Hematopoietic multipotent progenitor cell treated with erythropoietin and hydrocortisone succinate and interleukin-3 and kit ligand, for 4 days (in vitro differentiated cells): ENCODE measurements at regions not wholly inside any gene's neighbourhood (a gene's known extent, or its start where the extent isn't known, plus 50 kb on each side); places are given as distances from the start of the nearest gene placed in this dataset.
"Not testable (repeated sequence)": the region's sequence is repeated elsewhere in the genome, so short reads cannot be mapped to it uniquely, and the experiment has no call there.

Experiments used
- DNase-seq: peaks from one replicate; pipeline ENCODE4 v3.0.0-alpha.2; 2015

DNA sequence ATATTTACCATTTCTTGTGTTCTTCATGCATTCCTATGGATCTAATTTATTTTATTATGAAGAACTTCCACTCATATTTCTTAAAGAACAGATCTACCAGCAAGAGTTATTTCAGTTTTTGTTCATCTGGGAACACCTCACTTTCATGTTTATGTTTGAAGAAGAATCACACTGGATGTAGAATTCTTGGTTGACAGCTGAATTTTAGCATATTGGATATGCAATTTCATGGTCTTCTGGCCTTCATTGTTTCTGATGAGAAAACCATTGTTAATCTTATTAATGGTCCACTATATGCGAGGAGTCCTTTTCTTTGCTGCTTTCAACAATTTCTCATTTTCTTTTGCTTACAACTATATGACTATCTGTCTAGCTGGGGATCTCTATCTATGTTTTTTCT lies 189.2 kb downstream of the UXS1 start:
- DNase-seq: no peak

DNA sequence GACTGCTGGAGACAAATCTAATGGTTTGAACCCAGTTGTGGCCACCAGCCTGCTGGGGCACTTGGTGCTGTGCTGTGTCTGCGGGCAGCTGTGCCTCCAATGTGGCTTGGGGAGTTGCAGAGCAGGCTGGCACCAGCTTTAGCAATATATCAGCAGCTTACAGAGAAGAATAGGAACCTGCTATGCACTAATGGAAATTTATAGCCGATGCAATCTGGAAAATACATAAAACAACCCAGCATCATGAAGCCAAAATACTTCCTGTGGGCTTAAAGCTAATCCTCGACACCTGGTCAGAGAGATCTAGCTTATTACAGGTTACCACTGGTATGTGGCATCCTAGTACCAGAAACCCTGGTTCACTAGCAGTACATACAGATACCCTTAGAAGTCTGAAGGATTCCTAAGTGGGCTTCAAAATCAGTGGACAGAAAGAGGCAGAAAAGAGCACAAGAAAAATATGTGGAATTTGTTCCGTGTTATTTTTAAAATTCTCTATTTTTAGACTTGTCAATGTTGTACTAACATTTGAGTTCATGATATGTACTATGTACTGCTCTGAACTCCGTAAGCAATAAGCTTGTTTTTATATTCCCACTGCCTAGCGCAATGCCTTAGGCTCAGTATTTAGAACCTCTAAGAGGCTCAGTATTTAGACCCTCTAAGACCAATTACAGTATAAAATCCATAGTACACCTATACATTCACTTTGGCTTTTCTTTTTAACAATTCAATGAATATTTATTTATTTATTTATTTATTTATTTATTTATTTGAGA lies 194.7 kb downstream of the UXS1 start:
- no peak for DNase-seq

DNA sequence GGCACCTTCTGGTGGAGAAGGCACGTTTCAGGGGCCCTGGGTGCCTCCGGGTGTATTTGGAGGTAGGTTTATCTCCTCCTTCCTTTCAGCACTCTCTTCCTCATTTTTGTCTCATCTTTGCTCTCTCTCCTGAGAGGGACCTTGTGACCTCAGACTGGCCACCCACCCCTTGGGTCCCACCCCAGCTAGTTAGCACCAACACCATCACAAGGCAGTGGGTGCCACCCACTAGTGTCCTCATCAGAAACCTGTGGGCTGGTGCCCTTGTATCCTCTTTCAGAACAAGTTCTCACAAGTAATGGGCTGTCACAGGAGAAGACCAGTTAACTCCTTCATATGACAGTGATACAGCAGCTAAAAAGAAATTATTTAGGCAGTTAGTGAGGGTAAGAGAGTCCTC lies 196.4 kb downstream of the UXS1 start:
- DNase-seq: no peak

DNA sequence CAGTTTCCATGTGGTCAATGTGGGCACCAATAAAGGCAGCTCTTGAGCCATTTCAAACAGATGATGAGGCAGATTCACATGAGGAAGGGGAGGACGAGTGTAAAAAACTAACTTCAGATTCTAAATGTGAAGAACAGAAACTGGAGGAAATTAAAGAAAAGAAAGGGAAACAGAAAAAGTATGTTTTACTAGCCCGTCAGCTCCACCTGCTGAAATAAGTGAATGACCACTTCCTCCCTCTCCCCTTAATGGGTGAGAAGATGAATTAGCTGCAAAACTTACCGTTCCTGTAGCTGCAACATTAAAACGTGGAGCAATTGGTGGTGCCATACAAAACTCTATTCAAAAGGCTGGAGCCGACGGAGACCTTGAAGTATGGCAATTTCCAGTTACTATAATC lies 203.5 kb downstream of the UXS1 start:
- DNase-seq: no peak

DNA sequence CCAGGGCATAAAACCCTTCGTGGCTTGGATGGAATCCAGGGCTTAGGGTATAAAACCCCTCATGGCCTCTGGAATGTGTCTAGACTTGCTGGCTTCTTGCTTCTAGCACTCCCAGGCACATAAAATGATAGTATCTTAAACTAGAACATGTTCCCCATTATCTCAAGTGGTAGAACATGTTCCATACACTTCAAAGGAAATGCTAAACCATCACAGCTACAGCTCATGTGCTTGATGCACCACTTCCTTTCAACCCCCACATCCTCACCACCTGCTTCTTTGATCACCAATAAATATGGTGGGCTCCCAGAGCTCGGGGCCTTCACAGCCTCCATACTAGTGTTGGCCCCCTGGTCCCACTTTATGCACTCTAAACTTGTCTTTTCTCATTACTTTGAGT lies 204.3 kb downstream of the UXS1 start:
- DNase-seq: not testable (repeated sequence)

DNA sequence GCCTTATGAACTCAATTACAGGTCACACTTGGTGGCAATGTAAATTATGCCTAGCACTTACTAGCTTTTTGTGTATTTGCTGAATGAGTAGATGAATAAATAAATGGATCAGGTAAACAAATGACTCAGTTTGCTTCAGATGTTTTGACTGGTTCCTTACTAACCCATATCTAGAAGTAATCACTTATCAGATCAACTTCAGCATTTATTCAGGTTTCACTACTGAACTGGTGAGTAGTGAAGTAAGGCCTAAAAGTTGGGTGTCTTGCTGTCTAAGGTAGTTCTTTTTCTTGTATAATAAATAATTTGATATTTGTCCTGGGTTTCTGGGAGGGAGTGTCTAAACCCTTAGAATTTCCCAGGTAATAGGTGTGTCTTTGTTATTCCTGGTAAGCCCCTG lies 205.0 kb downstream of the UXS1 start:
- no peak for DNase-seq

DNA sequence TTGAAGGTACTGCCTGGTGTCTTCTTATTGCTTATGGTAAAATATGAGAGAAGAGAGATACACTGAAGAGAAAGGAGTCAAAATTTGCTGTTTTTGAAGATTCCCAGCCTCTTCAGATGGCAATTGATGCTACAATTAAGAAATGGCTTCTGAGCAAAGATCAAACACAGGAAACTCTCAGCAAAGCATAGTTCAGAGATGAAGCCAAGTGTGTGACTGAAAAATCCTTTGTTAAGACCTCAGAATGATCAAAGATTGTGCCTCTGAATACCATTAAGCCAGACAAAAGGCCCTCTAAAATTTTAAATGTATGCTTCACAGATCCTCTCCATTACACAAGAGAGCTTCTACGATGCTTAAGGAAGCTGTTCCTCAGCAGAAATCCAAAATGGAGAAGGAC lies 216.3 kb downstream of the UXS1 start:
- no peak for DNase-seq

DNA sequence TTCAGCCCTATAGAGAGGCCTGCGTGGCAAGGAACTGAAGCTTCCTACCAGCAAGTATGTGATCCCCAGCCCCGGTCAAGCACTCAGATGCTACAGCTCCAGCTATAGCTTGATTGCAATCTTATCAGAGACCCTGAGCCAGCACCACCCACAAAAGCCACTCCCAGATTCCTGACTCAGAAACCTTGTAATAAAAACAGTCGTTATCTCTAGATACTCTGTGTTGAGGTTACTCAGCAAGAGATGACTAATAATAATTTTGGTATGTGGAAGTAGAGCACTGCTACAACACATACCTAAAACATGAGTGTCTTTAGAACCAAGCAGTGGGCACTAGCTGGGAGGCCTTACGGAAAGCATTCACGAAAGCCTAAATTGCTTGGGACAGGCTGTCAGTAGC lies 216.9 kb downstream of the UXS1 start:
- DNase-seq: peak; percentile 24

DNA sequence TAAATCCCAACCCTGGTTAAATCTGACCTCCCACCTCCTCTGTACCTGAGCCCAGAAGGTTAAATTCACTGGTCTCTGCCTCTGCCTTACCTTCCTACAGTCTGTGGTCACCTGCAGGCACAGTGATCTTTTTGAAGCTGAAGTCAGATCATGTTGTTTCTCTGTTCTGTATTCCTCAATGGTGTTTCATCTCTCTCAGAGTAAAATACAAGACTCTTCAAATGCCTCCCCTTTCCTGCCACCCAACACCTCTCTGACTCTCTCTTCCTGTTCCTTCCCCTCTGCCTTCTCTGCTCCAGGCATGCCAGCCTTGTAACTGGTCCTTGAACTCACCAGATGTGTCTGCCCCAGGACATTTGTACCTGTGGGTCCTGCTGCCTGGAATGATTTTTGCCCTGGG lies 219.3 kb downstream of the UXS1 start:
- no peak for DNase-seq

DNA sequence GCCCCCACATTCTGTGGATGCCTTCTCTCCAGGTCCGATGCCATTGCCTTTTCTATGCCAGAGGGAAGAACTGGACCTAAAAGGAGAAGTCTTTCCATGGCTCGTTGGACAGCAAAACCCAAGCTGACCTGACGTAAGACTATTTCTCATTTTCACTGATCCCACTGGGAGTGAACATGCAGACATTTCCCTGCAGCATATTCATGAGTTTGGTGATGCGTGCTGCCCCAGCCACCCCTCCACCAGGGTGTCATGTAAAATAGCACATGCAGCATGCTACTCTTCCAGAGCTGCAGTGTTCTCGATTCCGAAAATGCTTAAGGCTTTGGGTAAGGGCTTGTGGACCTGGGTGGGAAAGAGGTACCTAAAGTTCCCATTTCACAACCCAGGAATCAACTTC lies 221.2 kb downstream of the UXS1 start:
- DNase-seq: no peak

DNA sequence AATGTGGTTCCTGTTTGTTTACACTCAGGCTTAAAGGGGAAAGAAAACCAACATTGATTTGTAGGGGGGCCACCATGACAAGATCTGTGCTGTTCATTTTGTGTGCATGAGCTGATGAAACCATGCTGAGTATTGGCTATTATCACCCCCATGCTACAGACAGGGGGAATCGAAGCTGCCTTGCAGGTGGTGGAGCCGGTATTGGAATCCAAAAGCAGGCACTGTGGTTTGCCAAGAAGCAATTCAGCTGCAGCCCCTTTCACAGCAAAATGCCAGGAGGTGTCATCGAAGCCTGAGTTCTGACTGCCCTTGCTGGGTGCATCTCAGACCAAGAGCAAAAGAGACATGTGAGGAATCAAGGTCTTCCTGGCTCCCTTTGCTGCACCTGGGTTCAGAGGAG lies 221.9 kb downstream of the UXS1 start:
- DNase-seq: no peak

DNA sequence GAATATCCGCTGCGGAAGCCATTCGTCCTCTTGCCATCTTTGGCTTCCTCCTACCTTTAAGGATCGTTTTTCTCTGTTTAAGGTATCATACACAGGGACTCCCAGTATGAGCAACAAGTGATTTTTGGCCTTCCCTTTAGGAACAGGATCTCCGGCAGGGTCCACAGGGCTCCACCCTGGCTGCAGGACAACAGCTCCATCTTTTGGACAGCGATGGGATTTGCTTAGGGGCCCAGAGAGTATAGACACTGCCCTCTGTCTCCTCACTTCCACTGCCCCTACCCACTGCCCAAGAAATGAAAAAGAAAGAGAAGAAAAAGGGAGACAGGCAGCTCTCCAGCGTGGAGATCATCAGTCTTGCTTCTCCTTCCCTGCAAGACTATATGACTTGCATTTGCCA lies 224.5 kb downstream of the UXS1 start:
- peak; percentile 25 for DNase-seq

DNA sequence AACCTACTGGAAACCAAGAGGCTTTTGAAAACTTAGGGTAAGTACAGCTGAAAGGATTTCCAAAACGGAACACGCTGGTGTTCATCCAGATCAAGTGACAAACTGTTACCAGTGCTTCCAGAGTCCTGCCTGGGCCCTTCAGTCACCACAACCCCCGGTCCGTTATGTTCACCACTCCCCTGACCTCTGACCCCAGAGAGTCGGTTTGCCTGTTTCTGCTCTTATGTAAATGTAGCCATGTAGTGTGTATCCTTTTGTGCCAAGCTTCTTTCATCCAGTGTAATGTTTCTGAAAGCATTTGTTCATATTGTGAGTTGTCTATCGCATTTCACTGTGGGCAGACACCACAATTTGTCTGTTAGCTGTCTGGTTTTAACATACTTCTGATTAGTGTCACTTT lies 217.5 kb downstream of the NCK2 start:
- DNase-seq: no peak

DNA sequence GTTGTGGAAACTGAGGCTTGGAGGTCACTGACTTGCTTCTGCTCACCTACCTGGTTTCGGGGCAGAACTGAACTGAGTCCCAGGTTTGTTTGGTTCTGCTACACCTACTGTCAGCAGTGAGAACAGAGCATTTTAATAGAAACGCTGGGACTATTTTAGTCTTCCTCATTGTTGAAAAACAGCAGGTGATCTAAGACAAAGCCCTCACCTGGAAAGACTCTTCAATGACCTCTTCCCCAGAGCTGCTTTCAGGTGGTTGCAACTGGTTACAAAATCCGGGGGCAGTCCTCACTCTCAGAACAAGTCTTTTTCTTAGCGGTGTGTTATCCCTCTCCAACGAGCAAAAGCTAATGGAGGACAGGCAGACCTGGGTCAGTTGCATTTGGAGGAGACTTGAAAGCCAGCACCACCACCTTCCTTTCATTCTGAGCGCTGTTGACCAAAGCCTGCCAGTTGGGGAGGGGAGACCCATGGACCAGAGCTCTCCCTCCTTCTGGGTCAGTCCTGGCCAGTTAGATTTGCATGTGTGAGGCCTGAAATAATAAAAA lies 217.0 kb downstream of the NCK2 start:
- DNase-seq: no peak

DNA sequence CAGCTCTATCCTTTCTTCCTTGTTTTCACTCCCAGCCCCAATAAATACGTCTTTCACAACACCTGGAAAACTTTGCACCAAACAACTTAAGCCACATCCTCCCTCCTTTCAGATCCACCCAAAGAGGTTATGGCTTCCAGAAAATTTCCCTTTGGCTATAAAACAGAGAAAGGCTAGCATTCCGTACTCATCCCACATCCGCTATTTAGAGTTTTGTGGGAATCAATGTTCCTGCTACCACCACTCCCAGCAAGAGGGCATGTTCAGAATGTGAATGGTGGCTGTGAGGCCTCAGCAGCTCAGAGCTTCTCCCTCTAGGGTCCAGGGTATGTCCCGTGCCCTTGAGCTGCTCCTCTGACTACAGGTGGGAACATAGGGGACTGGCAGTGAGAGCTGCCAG lies 214.6 kb downstream of the NCK2 start:
- DNase-seq: no peak

DNA sequence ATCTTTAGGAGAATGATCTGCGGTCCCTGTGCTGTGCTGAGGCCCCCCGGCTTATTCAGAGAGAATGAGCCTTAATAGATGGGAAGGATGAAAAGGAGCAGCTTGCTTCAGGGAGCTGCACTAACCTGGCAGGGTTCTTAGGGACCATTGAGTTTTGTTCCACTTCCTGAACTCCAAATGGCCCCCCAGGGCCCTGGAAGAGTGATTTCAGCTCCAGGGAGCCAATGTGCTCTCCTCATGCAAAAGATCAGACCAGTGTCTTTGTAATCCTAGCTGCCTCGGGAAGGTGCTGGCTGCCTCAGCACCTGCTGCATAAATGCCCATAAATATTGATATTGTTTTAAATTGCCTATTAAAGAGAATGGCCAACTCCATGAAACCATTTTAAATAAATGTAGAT lies 210.2 kb downstream of the NCK2 start:
- DNase-seq: no peak

DNA sequence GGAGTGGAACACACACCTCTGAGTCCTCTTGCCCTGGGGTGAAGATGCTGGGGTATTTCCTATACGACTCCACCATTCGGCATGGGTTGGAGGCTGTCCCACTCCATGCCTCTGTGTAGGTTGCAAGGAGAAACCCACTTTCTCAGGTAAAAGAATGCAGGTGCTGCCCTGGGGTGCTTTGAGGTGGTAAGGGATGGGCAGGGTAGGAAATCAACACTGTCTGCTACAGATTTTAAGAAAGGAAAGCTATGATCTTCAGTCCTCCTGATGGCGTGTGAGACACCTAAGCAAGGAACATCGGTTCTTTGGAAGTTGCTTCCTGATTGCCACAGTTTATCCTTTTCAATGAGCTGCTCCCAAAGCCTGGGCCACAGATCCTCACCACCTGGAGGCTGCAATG lies 209.2 kb downstream of the NCK2 start:
- DNase-seq: no peak

DNA sequence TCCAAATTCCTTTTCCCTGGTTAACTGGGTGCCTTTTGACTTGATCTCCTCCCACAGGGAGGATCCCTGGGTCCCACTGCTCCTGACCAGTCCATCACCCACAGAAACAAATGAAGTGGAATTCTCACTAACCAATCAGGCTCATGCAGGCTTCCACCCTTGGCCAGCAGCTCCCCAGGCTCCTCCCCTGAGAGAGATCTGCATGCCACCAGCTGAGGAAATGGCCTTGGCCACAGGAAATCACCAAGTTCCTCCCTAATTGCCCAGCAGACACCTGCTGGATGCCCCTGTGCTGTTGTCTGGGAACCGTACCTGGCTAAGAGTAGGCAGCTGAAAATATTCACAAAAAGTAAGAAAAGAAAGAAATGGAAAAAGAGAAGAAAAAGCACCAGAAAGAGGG lies 207.4 kb downstream of the NCK2 start:
- no peak for DNase-seq

DNA sequence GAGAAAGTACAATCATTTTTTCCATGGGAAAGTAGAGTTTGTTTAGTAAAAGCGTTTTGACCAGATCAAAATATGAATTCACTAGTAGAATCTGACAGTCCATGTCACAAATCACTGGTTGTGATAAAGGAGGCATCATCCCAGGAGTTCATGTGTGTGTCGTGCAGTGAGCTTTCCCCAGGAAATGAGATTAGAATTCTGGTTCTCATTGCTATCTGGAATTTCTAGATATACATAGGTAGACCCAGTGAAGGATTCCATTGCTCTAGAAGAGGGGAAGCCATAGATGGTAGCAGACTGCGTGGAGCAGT lies 206.6 kb downstream of the NCK2 start:
- DNase-seq: no peak

DNA sequence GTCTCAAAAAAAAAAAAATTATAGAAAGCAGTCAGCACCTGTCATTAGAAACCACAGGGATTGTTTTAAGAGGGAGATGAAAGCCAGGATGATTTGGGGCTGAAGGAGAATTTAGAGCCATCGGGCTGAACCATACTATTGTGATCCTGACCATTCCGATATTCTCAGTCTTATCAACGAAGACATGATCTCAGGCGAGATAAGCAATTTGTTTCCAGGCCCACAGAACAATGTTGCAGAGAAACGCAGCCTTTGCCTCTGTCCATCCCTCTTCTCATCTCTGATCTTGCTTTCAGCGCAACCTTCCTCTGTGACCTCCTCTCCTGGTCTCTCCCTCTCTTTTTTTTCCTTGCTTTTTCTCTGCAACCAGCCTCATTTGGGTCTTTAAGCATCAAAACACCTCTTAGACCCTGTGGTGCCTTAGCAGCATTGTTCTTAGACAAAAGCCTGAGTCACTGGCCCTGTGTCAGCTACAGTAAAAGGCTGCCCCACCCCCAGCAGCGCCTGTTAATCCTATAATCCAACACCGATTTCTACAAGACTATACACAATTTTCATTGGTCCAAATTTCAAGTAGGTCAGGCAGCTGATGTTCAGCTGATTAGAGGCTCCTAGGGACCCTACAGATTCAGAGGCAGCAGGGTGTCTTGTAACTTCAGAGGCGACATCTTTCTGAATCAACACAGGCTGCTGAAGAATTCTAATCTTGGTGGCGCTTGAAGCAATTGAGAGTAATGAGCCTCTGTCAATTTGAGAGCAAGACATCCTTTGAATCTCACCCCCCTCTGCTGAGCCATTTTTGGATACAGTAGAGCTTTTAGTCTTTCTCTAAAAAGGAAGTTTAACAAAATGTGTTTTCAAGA lies 206.0 kb downstream of the NCK2 start:
- DNase-seq: no peak

DNA sequence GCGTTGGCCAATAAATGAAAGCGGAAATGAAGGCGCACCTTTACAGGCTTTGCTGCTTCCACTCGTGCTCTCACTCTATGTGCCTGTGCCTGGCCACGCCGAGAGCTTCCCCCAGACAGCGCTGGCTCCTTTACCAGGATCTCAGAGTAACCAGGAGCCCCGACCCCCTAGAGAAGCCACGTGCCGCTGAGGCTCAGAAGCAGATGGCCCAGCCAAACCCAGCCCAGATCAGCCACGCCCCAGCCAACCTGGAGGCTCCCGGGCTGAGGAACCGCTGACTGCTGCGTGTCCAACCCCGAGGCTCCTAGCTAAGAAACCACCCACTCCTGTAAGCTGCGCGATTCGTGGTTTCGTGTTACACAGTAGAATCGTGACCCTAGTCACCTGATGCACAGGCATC lies 199.3 kb downstream of the NCK2 start:
- no peak for DNase-seq
